K562 (cell line): ENCODE measurements at regions not wholly inside any gene's neighbourhood (a gene's known extent, or its start where the extent isn't known, plus 50 kb on each side); places are given as distances from the start of the nearest gene placed in this dataset.

Experiments
- ATF3 ChIP-seq, 2 experiments: fragments of 450-650 bp in 1 of 2; sonication (generic) in 1 of 2; formaldehyde crosslinking in 1 of 2; IDR thresholded peaks in 1 of 2; conservative IDR thresholded peaks in 1 of 2; 2 replicates each; pipeline versions ENCODE4 v1.6.1 to v1.8.1; 2016 to 2023; ENCODE audit warnings: mild to moderate bottlenecking in 2 of 2, moderate library complexity in 2 of 2, inconsistent platforms in 1 of 2, missing genetic modification reagents in 1 of 2
- ATF4 ChIP-seq: fragments of 450-650 bp; formaldehyde crosslinking; IDR thresholded peaks from 2 replicates; pipeline ENCODE4 v1.4.0; 2022; ENCODE audit warnings: mild to moderate bottlenecking, moderate library complexity
- FOSL1 ChIP-seq: fragments of 200-800 bp; sonication (Bioruptor generic); conservative IDR thresholded peaks from 2 replicates; pipeline ENCODE4 v1.6.1; 2016; ENCODE audit warnings: missing genetic modification characterization, missing compliant biosample characterization
- KLF1 ChIP-seq: fragments of 450-650 bp; IDR thresholded peaks from 2 replicates; pipeline ENCODE4 v1.6.1; 2016; ENCODE audit warnings: missing genetic modification characterization, missing compliant biosample characterization
- LCOR ChIP-seq: sonication (generic); formaldehyde crosslinking; IDR thresholded peaks from 2 replicates; pipeline ENCODE4 v1.8.0; 2022; ENCODE audit warnings: mild to moderate bottlenecking, missing genetic modification reagents
- MYNN ChIP-seq, 2 experiments: sonication (generic); formaldehyde crosslinking in 1 of 2; IDR thresholded peaks; 2 replicates each; pipeline versions ENCODE4 v1.5.0 to v1.6.1; 2016 to 2020; ENCODE audit warnings: antibody characterized with exemption in 1 of 2, missing genetic modification reagents in 1 of 2
- NEUROD1 ChIP-seq: fragments of 150-350 bp; IDR thresholded peaks from 2 replicates; pipeline ENCODE4 v1.6.1; 2014; ENCODE audit warnings: borderline replicate concordance, low read length, low read depth; ENCODE audit not compliant: partially characterized antibody
- RB1 ChIP-seq: fragments of 450-650 bp; IDR thresholded peaks from 2 replicates; pipeline ENCODE4 v1.6.1; 2017; ENCODE audit warnings: low read depth, mild to moderate bottlenecking
- RERE ChIP-seq: sonication (generic); formaldehyde crosslinking; IDR thresholded peaks from 2 replicates; pipeline ENCODE4 v1.8.0; 2023; ENCODE audit warnings: missing genetic modification reagents, mild to moderate bottlenecking, borderline replicate concordance
- TFE3 ChIP-seq: fragments of 450-650 bp; formaldehyde crosslinking; IDR thresholded peaks from 2 replicates; pipeline ENCODE4 v1.4.0; 2020; ENCODE audit warnings: mild to moderate bottlenecking, mixed read lengths
- ZNF134 ChIP-seq: fragments of 250-450 bp; sonication (Bioruptor Pico); conservative IDR thresholded peaks from 2 replicates; pipeline ENCODE4 v1.4.0; 2020
- ZNF263 ChIP-seq: sonication (generic); formaldehyde crosslinking; IDR thresholded peaks from 2 replicates; pipeline ENCODE4 v1.8.0; 2022; ENCODE audit warnings: mild to moderate bottlenecking, missing genetic modification reagents, borderline replicate concordance
- ZNF518B ChIP-seq: fragments of 250-450 bp; sonication (Bioruptor Pico); IDR thresholded peaks from 2 replicates; pipeline ENCODE4 v1.5.0; 2021; ENCODE audit warnings: mild to moderate bottlenecking, moderate library complexity
- ZNF589 ChIP-seq: fragments of 200-800 bp; sonication (Bioruptor generic); IDR thresholded peaks from 2 replicates; pipeline ENCODE4 v1.6.1; 2016; ENCODE audit warnings: low read depth, missing genetic modification characterization, missing compliant biosample characterization

GRCh38 chr5:175246242-175246888 lies 197.6 kb downstream of the DRD1 start (continued):
- TF ChIP-seq ZNF589 (CRISPR knock-in tag): no peak
- TF ChIP-seq TFE3 (CRISPR knock-in tag): peak; percentile 57; the same call in 1 of the 2 replicates
- no peak for TF ChIP-seq ZNF263 (CRISPR knock-in tag)
- TF ChIP-seq ZNF134 (CRISPR knock-in tag): no peak
- no peak for TF ChIP-seq ZNF518B (CRISPR knock-in tag)
- no peak for TF ChIP-seq KLF1
- no peak for TF ChIP-seq RERE (CRISPR knock-in tag)
- peak; percentile 37; the same call in 1 of the 2 replicates for TF ChIP-seq FOSL1
- no peak for TF ChIP-seq NEUROD1
- no peak for TF ChIP-seq RB1
- TF ChIP-seq MYNN (IDR thresholded peaks at IDR 0.05): no peak
- no peak for TF ChIP-seq MYNN (CRISPR knock-in tag; IDR thresholded peaks at IDR 0.05)
- no peak for TF ChIP-seq ATF4 (CRISPR knock-in tag)
- TF ChIP-seq ATF3 (IDR thresholded peaks at IDR 0.05): peak; percentile 21
- TF ChIP-seq ATF3 (CRISPR knock-in tag; conservative IDR thresholded peaks at IDR 0.05): no peak
- no peak for TF ChIP-seq LCOR (CRISPR knock-in tag)
